ENCODE measurements at regions not wholly inside any gene's neighbourhood (a gene's known extent, or its start where the extent isn't known, plus 50 kb on each side); places are given as distances from the start of the nearest gene placed in this dataset.

DNA sequence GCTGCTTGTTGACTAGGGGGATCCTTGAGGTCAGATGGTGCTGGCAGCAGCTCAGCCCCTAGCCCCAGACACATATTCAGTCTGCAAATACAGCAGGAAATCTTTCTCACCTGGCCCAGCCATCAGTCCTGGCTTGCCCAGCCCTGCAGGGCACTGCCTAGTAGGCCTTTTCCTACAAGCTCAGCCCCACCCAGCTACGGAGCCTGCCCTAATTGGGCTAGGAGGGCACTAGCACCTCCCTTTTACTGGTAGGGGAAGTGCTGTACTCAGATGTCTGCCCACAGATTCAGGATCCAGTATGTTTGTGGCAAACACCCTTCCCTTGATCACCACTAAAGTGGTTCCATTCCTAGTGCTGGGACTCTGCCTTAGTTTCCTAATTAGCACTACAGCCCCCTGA, 257.1 kb upstream of the CADM1 start:
- 80% methylated on average over 1 of the region's 1 CpG for WGBS
- no peaks in the 10 kb centered on the region for H3K27me3 ChIP-seq (replicated peaks; ENCODE audit: insufficient read depth)
- no peaks in the 10 kb centered on the region for H3K9me3 ChIP-seq
- intact Hi-C loops (cut with DNase I), result no loop called here
- DNase-seq (ENCODE audit: low spot score), result no peak
- no peaks in the 10 kb centered on the region for H3K4me1 ChIP-seq (replicated peaks)
- no peak overlapping the region for H3K4me3 ChIP-seq
- H3K27ac ChIP-seq, result no peak overlapping the region
- H3K36me3 ChIP-seq, result no peaks in the 10 kb centered on the region
- TF ChIP-seq POLR2A (IDR thresholded peaks at IDR 0.05) (no peak), POLR2AphosphoS5 (IDR thresholded peaks at IDR 0.05) (no peak)
- TF ChIP-seq, protein P1, sequence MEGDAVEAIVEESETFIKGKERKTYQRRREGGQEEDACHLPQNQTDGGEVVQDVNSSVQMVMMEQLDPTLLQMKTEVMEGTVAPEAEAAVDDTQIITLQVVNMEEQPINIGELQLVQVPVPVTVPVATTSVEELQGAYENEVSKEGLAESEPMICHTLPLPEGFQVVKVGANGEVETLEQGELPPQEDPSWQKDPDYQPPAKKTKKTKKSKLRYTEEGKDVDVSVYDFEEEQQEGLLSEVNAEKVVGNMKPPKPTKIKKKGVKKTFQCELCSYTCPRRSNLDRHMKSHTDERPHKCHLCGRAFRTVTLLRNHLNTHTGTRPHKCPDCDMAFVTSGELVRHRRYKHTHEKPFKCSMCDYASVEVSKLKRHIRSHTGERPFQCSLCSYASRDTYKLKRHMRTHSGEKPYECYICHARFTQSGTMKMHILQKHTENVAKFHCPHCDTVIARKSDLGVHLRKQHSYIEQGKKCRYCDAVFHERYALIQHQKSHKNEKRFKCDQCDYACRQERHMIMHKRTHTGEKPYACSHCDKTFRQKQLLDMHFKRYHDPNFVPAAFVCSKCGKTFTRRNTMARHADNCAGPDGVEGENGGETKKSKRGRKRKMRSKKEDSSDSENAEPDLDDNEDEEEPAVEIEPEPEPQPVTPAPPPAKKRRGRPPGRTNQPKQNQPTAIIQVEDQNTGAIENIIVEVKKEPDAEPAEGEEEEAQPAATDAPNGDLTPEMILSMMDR (IDR thresholded peaks at IDR 0.05), result no peak

- H3K27me3 ChIP-seq (replicated peaks; ENCODE audit: insufficient read depth), result no peaks in the 10 kb centered on the region
- no peaks in the 10 kb centered on the region for H3K36me3 ChIP-seq
- intact Hi-C loops (cut with DNase I), result no loop called here
- no peaks in the 10 kb centered on the region for H3K4me1 ChIP-seq (replicated peaks)
- 35% methylated on average over 19 of the region's 19 CpGs for WGBS
- peak overlapping the region; percentile 53 to 64 for H3K4me3 ChIP-seq
- no peaks in the 10 kb centered on the region for H3K9me3 ChIP-seq
- DNase-seq (ENCODE audit: low spot score), result no peak
- H3K27ac ChIP-seq, result peak overlapping the region; percentile 42 to 60
- TF ChIP-seq POLR2A (IDR thresholded peaks at IDR 0.05), result no peak
Measured at GRCh38 chr11:115760461-115761320, 256.5 kb upstream of the CADM1 start.

GRCh38 chr11:115759622-115760460, 255.6 kb upstream of the CADM1 start:
- 2% methylated on average over 59 of the region's 70 CpGs for WGBS
- no peaks in the 10 kb centered on the region for H3K9me3 ChIP-seq
- H3K36me3 ChIP-seq, result no peaks in the 10 kb centered on the region
- peak overlapping the region; percentile 53 to 64 for H3K4me3 ChIP-seq
- intact Hi-C loops (cut with DNase I), result no loop called here
- H3K27me3 ChIP-seq (replicated peaks; ENCODE audit: insufficient read depth), result no peaks in the 10 kb centered on the region
- TF ChIP-seq, protein P1 (IDR thresholded peaks at IDR 0.05), result no peak
- TF ChIP-seq POLR2AphosphoS5 (IDR thresholded peaks at IDR 0.05), result no peak
- DNase-seq (ENCODE audit: low spot score), result no peak
- no peaks in the 10 kb centered on the region for H3K4me1 ChIP-seq (replicated peaks)
- H3K27ac ChIP-seq, result peak overlapping the region; percentile 42 to 60

DNA sequence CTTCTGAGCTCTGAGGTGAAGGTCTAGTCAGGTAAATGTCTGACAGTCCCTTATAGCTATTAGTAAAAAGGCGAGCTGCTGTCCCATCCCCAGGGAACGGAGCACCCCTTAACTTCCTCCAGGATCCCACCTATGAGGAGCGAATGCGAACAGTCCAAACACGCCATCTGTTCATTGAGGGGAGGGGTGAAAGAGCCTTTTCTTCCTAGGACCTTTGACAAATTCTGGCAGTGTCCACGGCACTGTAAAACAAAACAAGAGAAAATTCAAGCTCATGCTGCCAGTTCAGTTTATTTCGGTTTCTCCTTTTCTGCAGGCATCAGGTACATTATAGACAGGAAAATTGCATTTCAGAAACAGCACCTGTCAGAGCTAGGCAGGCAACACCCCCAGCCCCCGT, 253.8 kb upstream of the CADM1 start:
- WGBS, result 83% methylated on average over 8 of the region's 8 CpGs
- Histone ChIP-seq H3K36me3 (no peaks in the 10 kb centered on the region), H3K27ac (no peak overlapping the region), H3K9me3 (no peaks in the 10 kb centered on the region), H3K27me3 (replicated peaks; ENCODE audit: insufficient read depth) (no peaks in the 10 kb centered on the region), H3K4me1 (replicated peaks) (no peaks in the 10 kb centered on the region), H3K4me3 (no peak overlapping the region)
- intact Hi-C loops (cut with DNase I), result no loop called here
- TF ChIP-seq POLR2AphosphoS5 (IDR thresholded peaks at IDR 0.05), result no peak
- TF ChIP-seq POLR2A (IDR thresholded peaks at IDR 0.05), result no peak
- TF ChIP-seq, protein P1 (IDR thresholded peaks at IDR 0.05), result no peak
- no peak for DNase-seq (ENCODE audit: low spot score)

DNA sequence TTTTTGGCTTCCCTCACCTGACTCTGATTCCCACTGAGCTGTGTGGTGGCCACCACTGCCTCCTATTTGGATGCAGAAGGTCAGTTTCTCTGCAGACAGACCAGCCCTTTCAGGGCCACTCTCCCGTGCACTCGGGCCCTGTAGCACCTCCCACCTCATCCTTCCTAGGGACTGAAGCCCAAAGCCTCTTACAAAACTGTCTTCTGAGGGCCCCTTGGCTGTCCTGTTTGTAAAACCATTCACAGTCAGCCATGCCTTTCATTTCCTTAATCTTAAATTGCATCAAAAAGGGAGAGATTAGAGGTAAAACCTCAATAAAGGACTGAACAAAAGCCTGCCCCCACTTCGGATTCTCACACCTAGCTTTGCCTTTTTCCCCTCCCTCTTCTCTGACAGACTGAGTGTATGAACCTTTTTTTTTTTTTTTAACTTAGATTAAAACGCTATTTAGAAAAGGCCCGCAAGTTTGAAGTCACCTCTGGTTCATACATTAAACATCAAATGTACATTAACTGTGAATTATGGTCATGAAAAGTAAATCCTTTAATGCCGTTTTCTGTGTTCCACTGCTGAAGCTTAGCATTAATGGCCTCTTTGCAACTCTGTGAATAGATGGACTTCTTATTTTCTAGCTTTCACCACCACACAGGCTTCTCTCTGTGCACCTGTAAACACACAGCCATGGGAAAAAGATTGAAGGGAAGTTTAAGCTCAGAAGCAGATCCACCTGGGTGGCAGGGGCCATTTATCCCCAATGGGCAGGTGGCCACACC, 247.2 kb upstream of the CADM1 start:
- H3K4me1 ChIP-seq (replicated peaks), result no peaks in the 10 kb centered on the region
- no peak overlapping the region for H3K4me3 ChIP-seq
- H3K9me3 ChIP-seq, result no peaks in the 10 kb centered on the region
- H3K36me3 ChIP-seq, result no peaks in the 10 kb centered on the region
- TF ChIP-seq POLR2A (IDR thresholded peaks at IDR 0.05), result no peak
- TF ChIP-seq, protein P1 (IDR thresholded peaks at IDR 0.05), result no peak
- no peak for TF ChIP-seq POLR2AphosphoS5 (IDR thresholded peaks at IDR 0.05)
- WGBS, result 74% methylated on average over 6 of the region's 6 CpGs
- intact Hi-C loops (cut with DNase I), result no loop called here
- no peaks in the 10 kb centered on the region for H3K27me3 ChIP-seq (replicated peaks; ENCODE audit: insufficient read depth)
- H3K27ac ChIP-seq, result no peak overlapping the region
- DNase-seq (ENCODE audit: low spot score), result no peak

Measured in prostate gland (tissue), 2 donors.